SJCRH30 (cell line): ENCODE measurements at regions not wholly inside any gene's neighbourhood (a gene's known extent, or its start where the extent isn't known, plus 50 kb on each side); places are given as distances from the start of the nearest gene placed in this dataset.
"Not testable (repeated sequence)": the region's sequence is repeated elsewhere in the genome, so short reads cannot be mapped to it uniquely, and the experiment has no call there.

Experiments
- DNase-seq, 2 experiments: peaks; one replicate each; pipeline ENCODE4 v3.0.0-alpha.2; 2015 to 2020
- H3K27ac ChIP-seq: fragments of 250-450 bp; sonication (Bioruptor Pico); 2 replicates; pipeline ENCODE4 v1.5.1; 2020; ENCODE audit warnings: mild to moderate bottlenecking, moderate library complexity
- H3K27me3 ChIP-seq: fragments of 250-450 bp; sonication (Bioruptor Pico); 2 replicates; pipeline ENCODE4 v1.5.1; 2020; ENCODE audit warnings: mild to moderate bottlenecking, moderate library complexity
- H3K36me3 ChIP-seq: fragments of 250-450 bp; sonication (Bioruptor Pico); 2 replicates; pipeline ENCODE4 v1.5.1; 2020; ENCODE audit warnings: mild to moderate bottlenecking, moderate library complexity
- H3K4me1 ChIP-seq: fragments of 250-450 bp; sonication (Bioruptor Pico); 2 replicates; pipeline ENCODE4 v1.5.1; 2020; ENCODE audit warnings: mild to moderate bottlenecking, moderate library complexity
- H3K4me3 ChIP-seq: fragments of 250-450 bp; sonication (Bioruptor Pico); 2 replicates; pipeline ENCODE4 v1.5.1; 2020; ENCODE audit warnings: mild to moderate bottlenecking, moderate library complexity
- H3K9me3 ChIP-seq: fragments of 250-450 bp; sonication (Bioruptor Pico); replicated peaks from 2 replicates; pipeline ENCODE4 v1.5.1; 2020; ENCODE audit warnings: mild to moderate bottlenecking, moderate library complexity

DNA sequence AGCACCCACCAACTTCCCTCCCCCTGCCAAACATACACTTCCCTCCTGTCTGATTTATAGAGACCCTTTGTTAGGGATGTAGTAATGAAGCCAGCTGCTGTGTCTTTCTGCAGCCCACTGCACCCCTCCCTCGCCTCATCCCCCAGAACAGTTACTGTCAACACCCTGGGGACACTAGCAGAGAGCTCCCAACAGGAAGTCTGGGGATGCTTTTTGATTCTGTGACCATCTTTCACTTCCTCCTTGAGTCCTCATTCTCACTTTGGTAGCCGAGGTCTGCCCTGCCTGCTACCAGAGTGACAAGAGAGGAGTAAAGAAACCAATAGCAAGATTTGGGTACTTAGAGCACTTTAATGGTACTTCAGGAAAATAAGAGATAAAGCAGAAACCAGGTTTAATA, 201.6 kb downstream of the SATB1 start:
- DNase-seq = peak; percentile 2 to 26
- Histone ChIP-seq H3K4me1 (no peaks in the 10 kb centered on the region), H3K27me3 (no peaks in the 10 kb centered on the region), H3K36me3 (no peaks in the 10 kb centered on the region), H3K4me3 (no peak overlapping the region), H3K27ac (no peak overlapping the region), H3K9me3 (no peaks in the 10 kb centered on the region)

DNA sequence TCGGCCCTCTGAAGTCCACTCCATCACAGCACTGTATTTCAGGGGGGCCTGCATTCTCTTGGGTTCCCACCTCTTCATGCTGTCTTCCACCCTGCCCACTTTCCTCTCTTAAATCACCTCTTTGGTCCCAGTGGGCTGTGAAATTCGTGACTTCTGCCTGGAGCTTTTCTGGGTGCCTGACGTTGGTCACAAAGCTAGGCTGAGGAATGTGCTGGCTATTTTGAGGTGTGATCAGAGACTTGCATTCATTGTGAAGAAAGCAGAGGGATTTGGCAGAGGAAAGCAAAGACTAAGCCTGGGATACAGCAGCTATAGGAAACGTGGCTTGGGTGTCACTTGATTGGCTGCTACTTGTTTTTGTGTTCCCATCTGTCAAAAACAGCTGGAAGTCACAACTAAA, 202.5 kb downstream of the SATB1 start:
- Histone ChIP-seq H3K27ac (no peak overlapping the region), H3K27me3 (no peaks in the 10 kb centered on the region), H3K4me1 (no peaks in the 10 kb centered on the region), H3K36me3 (no peaks in the 10 kb centered on the region), H3K4me3 (no peak overlapping the region), H3K9me3 (no peaks in the 10 kb centered on the region)
- no peak for DNase-seq

- no peak overlapping the region for H3K27ac ChIP-seq
- H3K9me3 ChIP-seq = no peaks in the 10 kb centered on the region
- no peaks in the 10 kb centered on the region for H3K4me1 ChIP-seq
- H3K4me3 ChIP-seq = no peak overlapping the region
- no peaks in the 10 kb centered on the region for H3K27me3 ChIP-seq
- DNase-seq = no peak
- H3K36me3 ChIP-seq = no peaks in the 10 kb centered on the region
Measured at GRCh38 chr3:18217507-18218174, 207.5 kb downstream of the SATB1 start.

GRCh38 chr3:18216996-18217395, 208.1 kb downstream of the SATB1 start:
- no peak for DNase-seq
- Histone ChIP-seq H3K27ac (no peak overlapping the region), H3K36me3 (no peaks in the 10 kb centered on the region), H3K4me3 (no peak overlapping the region), H3K4me1 (no peaks in the 10 kb centered on the region), H3K27me3 (no peaks in the 10 kb centered on the region), H3K9me3 (no peaks in the 10 kb centered on the region)

DNA sequence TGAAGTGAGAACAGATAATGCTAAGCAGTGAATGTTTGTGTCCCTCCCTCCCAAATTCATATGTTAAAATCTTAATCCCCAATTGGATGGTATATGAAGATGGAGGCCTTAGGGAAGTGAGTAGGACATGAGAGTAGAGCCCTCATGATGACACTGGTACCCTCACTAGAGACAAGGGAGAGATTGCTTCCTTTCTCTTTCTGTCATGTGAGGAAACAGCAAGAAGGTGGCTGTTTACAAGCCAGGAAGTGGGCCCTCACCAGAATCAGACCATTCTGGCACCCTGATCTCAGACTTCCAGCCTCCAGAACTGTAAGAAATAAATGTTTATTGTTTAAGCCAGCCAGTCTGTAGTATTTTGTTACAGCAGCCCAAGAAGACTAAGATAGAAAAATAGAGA, 209.5 kb downstream of the SATB1 start:
- Histone ChIP-seq H3K4me1 (no peaks in the 10 kb centered on the region), H3K27me3 (no peaks in the 10 kb centered on the region), H3K27ac (no peak overlapping the region), H3K4me3 (no peak overlapping the region), H3K9me3 (no peaks in the 10 kb centered on the region), H3K36me3 (no peaks in the 10 kb centered on the region)
- no peak for DNase-seq

DNA sequence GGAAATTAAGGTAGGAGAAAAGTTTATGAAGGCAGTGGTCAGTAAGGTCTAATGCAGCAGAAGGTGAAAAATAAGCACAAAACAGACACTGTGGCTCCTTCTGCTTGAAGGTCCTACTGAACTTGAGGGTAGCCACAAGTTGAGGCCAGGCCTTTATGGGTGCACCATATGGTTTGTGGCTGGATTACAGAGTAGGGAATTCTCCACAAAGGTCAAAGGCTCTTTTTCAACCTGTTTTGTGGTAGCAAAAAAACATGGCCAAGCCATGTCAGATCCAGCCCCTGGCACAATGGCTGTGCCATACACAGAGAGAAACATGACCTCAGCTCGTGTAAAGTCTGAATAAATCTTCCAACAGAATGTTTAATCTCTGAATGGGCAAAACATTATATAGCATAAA, 214.0 kb downstream of the SATB1 start:
- no peaks in the 10 kb centered on the region for H3K9me3 ChIP-seq
- H3K4me1 ChIP-seq = no peaks in the 10 kb centered on the region
- H3K36me3 ChIP-seq = no peaks in the 10 kb centered on the region
- H3K27me3 ChIP-seq = no peaks in the 10 kb centered on the region
- peak in 1 of 2 experiments; percentile 13 for DNase-seq
- no peak overlapping the region for H3K27ac ChIP-seq
- no peak overlapping the region for H3K4me3 ChIP-seq

DNA sequence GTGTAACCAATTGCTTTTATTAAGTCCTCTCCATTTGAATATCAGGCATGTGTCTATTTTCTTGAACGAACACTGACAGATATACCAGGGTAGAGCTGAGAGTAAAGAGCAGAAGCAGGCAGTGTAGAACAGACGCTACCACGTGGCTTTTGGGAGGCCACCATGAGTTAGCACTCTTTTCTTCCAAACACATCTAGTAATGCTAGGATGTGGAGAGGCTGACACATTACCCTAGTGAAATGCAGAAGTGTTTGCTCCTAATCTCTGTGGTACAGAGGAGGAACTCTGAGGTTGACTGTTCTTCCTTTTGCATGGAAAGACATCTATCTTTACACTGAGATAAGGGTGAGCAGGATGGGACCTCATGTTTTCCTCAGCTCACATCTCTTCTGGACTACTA, 216.3 kb downstream of the SATB1 start:
- Histone ChIP-seq H3K27ac (no peak overlapping the region), H3K27me3 (no peaks in the 10 kb centered on the region), H3K9me3 (no peaks in the 10 kb centered on the region), H3K4me1 (no peaks in the 10 kb centered on the region), H3K36me3 (no peaks in the 10 kb centered on the region), H3K4me3 (no peak overlapping the region)
- DNase-seq = no peak

DNA sequence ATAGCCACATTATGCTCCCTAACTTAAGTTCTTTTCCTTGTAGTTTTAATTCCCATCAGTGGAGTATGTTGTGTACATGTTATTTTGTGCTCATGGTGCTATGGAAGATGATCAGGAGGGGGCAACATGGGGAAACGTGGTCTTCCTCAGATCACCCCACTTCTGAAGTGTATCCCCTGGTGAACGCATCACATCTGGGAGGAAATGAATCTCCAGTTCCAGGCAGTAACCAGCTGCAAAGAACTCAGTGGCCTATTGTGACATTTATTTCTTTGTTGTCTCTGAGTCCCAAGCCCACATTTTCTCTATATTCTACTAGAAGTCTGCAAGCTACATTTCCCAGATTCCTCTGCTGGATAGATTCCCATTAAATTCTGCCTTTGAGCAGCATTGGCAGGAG, 217.0 kb downstream of the SATB1 start:
- Histone ChIP-seq H3K4me3 (no peak overlapping the region), H3K27ac (no peak overlapping the region), H3K27me3 (no peaks in the 10 kb centered on the region), H3K9me3 (no peaks in the 10 kb centered on the region), H3K4me1 (no peaks in the 10 kb centered on the region), H3K36me3 (no peaks in the 10 kb centered on the region)
- no peak for DNase-seq

DNA sequence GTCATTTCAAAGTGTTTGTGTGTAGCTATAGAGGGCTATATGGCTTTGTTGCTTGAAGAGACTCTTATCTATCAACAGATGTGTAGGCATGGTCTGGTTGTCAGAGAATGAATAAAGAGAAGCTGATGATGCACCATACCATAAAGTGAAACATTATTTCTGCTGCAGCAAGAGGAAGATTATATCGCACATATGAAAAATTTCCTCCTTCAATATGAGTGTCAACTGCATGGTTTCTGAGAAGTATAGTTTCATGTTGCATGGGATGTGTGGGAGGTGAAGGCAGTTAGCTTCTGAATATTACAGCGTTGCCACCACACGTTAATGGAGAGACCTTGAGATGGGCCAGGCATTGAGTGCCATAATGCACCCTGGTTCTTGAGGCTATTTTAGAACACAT, 217.9 kb downstream of the SATB1 start:
- Histone ChIP-seq H3K27me3 (no peaks in the 10 kb centered on the region), H3K4me3 (no peak overlapping the region), H3K9me3 (no peaks in the 10 kb centered on the region), H3K4me1 (no peaks in the 10 kb centered on the region), H3K27ac (no peak overlapping the region), H3K36me3 (no peaks in the 10 kb centered on the region)
- no peak for DNase-seq

DNA sequence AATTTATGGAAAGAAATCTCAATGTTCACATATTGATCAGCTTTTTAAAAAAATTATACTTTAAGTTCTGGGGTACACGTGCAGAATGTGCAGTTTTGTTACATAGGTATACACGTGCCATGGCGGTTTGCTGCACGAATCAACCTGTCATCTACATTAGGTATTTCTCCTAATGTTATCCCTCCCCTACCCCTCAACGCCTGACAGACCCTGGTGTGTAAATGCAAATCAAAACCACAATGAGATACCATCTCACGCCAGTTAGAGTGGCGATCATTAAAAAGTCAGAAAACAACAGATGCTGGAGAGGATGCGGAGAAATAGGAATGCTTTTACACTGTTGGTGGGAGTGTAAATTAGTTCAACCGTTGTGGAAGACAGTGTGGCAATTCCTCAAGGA, 219.4 kb downstream of the SATB1 start:
- not testable (repeated sequence) for H3K4me1 ChIP-seq, DNase-seq, H3K27me3 ChIP-seq

DNA sequence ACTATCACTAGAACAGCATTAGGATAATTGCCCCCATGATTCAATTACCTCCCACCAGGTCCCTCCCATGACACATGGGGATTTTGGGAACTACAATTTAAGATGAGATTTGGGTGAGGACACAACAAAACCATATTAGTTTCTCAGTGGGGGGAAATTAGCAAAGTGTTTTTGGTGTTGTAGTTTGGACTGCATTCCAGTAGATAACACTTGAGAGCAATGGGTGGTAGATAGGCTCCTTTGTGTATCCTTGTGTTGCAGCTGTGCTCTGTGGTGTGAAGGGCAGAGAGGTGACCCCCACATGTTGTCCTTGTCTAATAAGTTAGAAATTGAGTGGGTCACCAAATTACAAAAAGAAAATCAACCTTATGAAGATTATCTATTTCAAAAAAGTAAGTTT, 223.8 kb downstream of the SATB1 start:
- Histone ChIP-seq H3K27ac (no peak overlapping the region), H3K9me3 (no peaks in the 10 kb centered on the region)

More for the DNA sequence above, 219.4 kb downstream of the SATB1 start:
- not testable (repeated sequence) for H3K27ac ChIP-seq, H3K36me3 ChIP-seq, H3K4me3 ChIP-seq, H3K9me3 ChIP-seq

DNA sequence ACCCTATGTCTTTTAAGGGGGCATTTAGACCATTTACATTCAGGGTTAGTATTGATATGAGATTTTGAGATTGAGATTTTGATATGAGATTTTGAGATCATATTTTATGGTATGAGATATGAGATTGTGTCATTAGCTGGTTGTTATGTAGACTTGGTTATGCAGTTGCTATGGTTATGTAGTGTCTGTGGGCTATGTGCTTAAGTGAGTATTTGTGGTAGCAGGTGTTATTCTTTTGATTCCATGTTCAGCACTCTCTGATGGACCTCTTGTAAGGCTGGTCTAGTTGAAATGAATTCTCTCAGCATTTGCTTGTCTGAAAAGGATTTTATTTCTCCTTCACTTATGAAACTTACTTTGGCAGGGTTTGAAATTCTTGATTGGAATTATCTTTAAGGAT, 225.4 kb downstream of the SATB1 start:
- H3K4me1 ChIP-seq = no peaks in the 10 kb centered on the region
- no peaks in the 10 kb centered on the region for H3K9me3 ChIP-seq
- no peak overlapping the region for H3K27ac ChIP-seq
- H3K27me3 ChIP-seq = no peaks in the 10 kb centered on the region
- no peak for DNase-seq
- no peak overlapping the region for H3K4me3 ChIP-seq
- no peaks in the 10 kb centered on the region for H3K36me3 ChIP-seq

More for the DNA sequence above, 223.8 kb downstream of the SATB1 start:
- H3K4me3 ChIP-seq = no peak overlapping the region
- no peaks in the 10 kb centered on the region for H3K27me3 ChIP-seq
- H3K4me1 ChIP-seq = no peaks in the 10 kb centered on the region
- no peaks in the 10 kb centered on the region for H3K36me3 ChIP-seq
- DNase-seq = no peak

DNA sequence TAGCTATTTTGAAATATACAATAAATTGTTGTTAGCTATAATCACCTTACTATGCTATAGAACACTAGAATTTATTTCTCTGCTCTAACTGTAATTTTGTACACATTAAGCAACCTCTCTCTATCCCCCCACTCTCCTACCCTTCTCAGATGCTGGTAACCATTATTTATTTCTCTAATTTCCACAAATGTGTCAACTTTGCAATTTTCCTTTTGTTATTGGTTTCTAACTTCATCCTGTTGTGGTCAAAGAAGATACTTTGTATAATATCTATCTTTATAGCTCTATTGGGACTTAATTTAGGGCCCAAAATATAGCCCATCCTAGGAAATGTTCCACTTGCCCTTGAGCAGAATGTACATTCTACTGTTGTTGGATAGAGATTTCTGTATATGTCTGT, 229.3 kb downstream of the SATB1 start:
- no peak overlapping the region for H3K4me3 ChIP-seq
- no peaks in the 10 kb centered on the region for H3K36me3 ChIP-seq
- DNase-seq = no peak
- H3K9me3 ChIP-seq = no peaks in the 10 kb centered on the region
- H3K27ac ChIP-seq = no peak overlapping the region
- H3K27me3 ChIP-seq = no peaks in the 10 kb centered on the region
- no peaks in the 10 kb centered on the region for H3K4me1 ChIP-seq

- H3K27ac ChIP-seq = no peak overlapping the region
- H3K36me3 ChIP-seq = no peaks in the 10 kb centered on the region
- H3K4me3 ChIP-seq = no peak overlapping the region
- H3K4me1 ChIP-seq = peaks cover 1% of the 10 kb centered on the region; the same call in 1 of the 2 replicates
- H3K9me3 ChIP-seq = no peaks in the 10 kb centered on the region
- DNase-seq = no peak
- no peaks in the 10 kb centered on the region for H3K27me3 ChIP-seq
Measured at GRCh38 chr3:18194431-18194830, 230.7 kb downstream of the SATB1 start.

GRCh38 chr3:18190646-18191045, 234.5 kb downstream of the SATB1 start:
- Histone ChIP-seq H3K27ac (no peak overlapping the region), H3K4me1 (peaks cover 11% of the 10 kb centered on the region; the same call in 1 of the 2 replicates), H3K4me3 (no peak overlapping the region), H3K27me3 (no peaks in the 10 kb centered on the region), H3K36me3 (no peaks in the 10 kb centered on the region), H3K9me3 (no peaks in the 10 kb centered on the region)
- DNase-seq = no peak

GRCh38 chr3:18189282-18190050, 235.7 kb downstream of the SATB1 start:
- DNase-seq = peak in 1 of 2 experiments; percentile 34
- H3K4me1 ChIP-seq = peaks cover 11% of the 10 kb centered on the region; the same call in 1 of the 2 replicates
- no peak overlapping the region for H3K4me3 ChIP-seq
- H3K36me3 ChIP-seq = no peaks in the 10 kb centered on the region
- H3K27ac ChIP-seq = peak overlapping the region; percentile 15; the same call in 1 of the 2 replicates
- no peaks in the 10 kb centered on the region for H3K9me3 ChIP-seq
- H3K27me3 ChIP-seq = no peaks in the 10 kb centered on the region
